Prostate gland (tissue), 2 donors: ENCODE measurements at regions not wholly inside any gene's neighbourhood (a gene's known extent, or its start where the extent isn't known, plus 50 kb on each side); places are given as distances from the start of the nearest gene placed in this dataset.
A peak's percentile ranks its signal among the peaks of the same experiment; 100 is the strongest.

Source experiments
- DNase-seq: peaks from one replicate; pipeline ENCODE4 v3.0.0-alpha.2; 2019; ENCODE audit warnings: low spot score
- H3K27ac ChIP-seq, 2 donors: fragments of 200-600 bp; sonication (generic); 2 replicates each; pipeline ENCODE4 v1.5.1; 2017 to 2019
- H3K27me3 ChIP-seq: fragments of 200-600 bp; sonication (generic); replicated peaks from 2 replicates; pipeline ENCODE4 v1.5.1; 2019; ENCODE audit not compliant: insufficient read depth
- H3K36me3 ChIP-seq, 2 donors: fragments of 200-600 bp; sonication (generic); 1 replicate in 1 of 2; 2 replicates in 1 of 2; pipeline versions ENCODE4 v1.5.1 to v1.8.1; 2017 to 2019
- H3K4me1 ChIP-seq: fragments of 200-600 bp; sonication (generic); replicated peaks from 2 replicates; pipeline ENCODE4 v1.5.1; 2019
- H3K4me3 ChIP-seq, 2 donors: fragments of 200-600 bp; sonication (generic); 2 replicates each; pipeline ENCODE4 v1.5.1; 2017 to 2019
- H3K9me3 ChIP-seq: fragments of 200-600 bp; sonication (generic); 2 replicates; pipeline ENCODE4 v1.5.1; 2017
- POLR2A ChIP-seq: fragments of 450-650 bp; IDR thresholded peaks from one replicate; pipeline ENCODE4 v1.6.1; 2016; ENCODE audit warnings: antibody characterized with exemption, mild to moderate bottlenecking
- POLR2AphosphoS5 ChIP-seq: sonication (generic); formaldehyde crosslinking; IDR thresholded peaks from one replicate; pipeline ENCODE4 v1.6.1; 2017; ENCODE audit warnings: antibody characterized with exemption
- WGBS: methylation state at CpG from one replicate; pipeline ENCODE4 v1.1.5; 2018; 5-methylcytosine and 5-hydroxymethylcytosine counted together
- intact Hi-C: fragments of 100-400 bp; cut with DNase I; formaldehyde crosslinking; loops from one replicate; pipeline ENCODE4 v1.14.2; 2022
- TF ChIP-seq, protein P1 (sequence below), 4 experiments: fragments of 200-600 bp in 2 of 4; fragments of 450-650 bp in 2 of 4; sonication (generic) in 2 of 4; IDR thresholded peaks; 1 replicate in 3 of 4; 2 replicates in 1 of 4; pipeline ENCODE4 v1.5.1; 2016 to 2019; ENCODE audit warnings: antibody characterized with exemption in 4 of 4, mild to moderate bottlenecking in 2 of 4, moderate library complexity in 2 of 4

DNA sequence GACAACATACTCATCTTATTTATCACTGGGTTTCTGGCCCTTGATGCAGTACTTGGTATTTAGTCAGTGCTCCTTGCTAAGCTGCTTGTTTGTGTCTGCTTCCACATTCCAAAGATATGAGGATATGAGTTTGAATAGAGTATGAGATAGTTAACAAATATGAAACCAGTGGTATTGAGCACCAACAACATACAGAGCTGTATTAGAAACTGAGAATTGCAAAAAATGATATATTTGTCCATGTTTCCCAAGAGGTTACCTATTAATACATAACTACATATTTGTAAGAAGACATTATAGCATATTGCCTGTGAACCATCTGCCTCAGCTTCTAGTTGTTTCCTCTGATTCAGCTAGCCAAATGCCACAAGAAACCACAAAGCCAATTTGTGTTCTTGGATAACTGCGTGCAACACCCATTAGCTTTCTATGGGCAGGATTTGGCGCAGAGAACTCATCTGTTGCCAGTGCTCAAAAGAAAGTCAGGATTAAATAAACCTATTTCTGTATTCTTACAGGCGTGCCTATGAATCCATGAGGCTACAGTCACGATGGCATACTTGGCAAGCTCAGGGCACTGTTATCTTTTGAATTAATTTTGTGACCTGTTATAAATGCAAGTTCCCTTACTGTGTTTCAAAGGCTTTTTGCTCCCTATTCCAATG is 194.4 kb downstream of the MAP2K6 start:
- Histone ChIP-seq H3K27me3 (no peaks in the 10 kb centered on the region), H3K36me3 (no peaks in the 10 kb centered on the region), H3K9me3 (no peaks in the 10 kb centered on the region), H3K4me1 (no peaks in the 10 kb centered on the region), H3K27ac (no peak overlapping the region), H3K4me3 (no peak overlapping the region)
- WGBS, result 24% methylated on average over 4 of the region's 4 CpGs
- intact Hi-C loops, result loop anchor here (2.0 to 5.0 kb wide), 2 partner anchors 37 to 536 kb away; no protein-coding TSS in a partner anchor
- no peak for DNase-seq
- no peak for TF ChIP-seq POLR2AphosphoS5
- TF ChIP-seq, protein P1, sequence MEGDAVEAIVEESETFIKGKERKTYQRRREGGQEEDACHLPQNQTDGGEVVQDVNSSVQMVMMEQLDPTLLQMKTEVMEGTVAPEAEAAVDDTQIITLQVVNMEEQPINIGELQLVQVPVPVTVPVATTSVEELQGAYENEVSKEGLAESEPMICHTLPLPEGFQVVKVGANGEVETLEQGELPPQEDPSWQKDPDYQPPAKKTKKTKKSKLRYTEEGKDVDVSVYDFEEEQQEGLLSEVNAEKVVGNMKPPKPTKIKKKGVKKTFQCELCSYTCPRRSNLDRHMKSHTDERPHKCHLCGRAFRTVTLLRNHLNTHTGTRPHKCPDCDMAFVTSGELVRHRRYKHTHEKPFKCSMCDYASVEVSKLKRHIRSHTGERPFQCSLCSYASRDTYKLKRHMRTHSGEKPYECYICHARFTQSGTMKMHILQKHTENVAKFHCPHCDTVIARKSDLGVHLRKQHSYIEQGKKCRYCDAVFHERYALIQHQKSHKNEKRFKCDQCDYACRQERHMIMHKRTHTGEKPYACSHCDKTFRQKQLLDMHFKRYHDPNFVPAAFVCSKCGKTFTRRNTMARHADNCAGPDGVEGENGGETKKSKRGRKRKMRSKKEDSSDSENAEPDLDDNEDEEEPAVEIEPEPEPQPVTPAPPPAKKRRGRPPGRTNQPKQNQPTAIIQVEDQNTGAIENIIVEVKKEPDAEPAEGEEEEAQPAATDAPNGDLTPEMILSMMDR (IDR thresholded peaks at IDR 0.05), result no peak
- no peak for TF ChIP-seq POLR2A

DNA sequence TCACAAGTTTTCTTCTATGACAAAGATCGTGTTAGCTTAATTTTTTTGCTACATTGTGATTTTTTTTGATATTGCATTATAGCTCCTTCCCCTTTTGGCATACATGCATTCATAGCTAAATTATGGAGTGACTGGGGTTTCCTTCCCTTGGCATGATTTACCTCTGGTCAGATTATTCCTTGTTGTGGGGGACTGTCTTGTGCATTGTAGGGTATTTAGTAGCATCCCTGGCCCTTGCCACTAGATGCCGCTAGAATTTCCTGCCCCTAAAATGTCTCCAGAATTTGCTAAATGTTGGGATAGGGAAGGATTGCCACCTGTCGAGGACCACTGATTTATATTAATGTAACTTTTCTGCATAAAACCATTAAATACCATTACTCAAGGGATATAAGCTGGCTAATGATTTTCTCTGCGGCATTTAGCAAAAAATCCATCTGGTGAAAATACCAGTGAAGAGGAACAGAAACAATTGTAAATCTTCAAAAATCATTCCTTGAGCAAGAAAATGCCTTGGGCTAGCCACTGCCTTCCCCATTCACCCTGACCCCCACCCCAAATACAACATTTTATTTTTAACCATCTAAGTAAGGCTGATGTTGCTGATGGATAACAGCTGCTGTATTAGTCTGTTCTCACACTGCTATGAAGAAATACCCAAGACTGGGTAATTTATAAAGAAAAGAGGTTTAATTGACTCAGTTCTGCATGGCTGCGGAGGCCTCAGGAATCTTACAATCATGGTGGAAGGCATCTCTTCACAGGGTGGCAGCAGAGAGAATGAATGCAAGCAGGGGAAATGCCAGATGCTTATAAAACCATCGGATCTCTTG is 195.2 kb downstream of the MAP2K6 start:
- no peaks in the 10 kb centered on the region for H3K27me3 ChIP-seq
- 70% methylated on average over 6 of the region's 6 CpGs for WGBS
- no peak overlapping the region for H3K4me3 ChIP-seq
- no peaks in the 10 kb centered on the region for H3K9me3 ChIP-seq
- no peaks in the 10 kb centered on the region for H3K36me3 ChIP-seq
- TF ChIP-seq POLR2AphosphoS5, result no peak
- TF ChIP-seq, protein P1 (IDR thresholded peaks at IDR 0.05), result peak in 2 of 4 experiments; percentile 24 to 40
- TF ChIP-seq POLR2A, result no peak
- no peak overlapping the region for H3K27ac ChIP-seq
- intact Hi-C loops, result loop anchor here (2.0 to 5.0 kb wide), 2 partner anchors 37 to 535 kb away; no protein-coding TSS in a partner anchor
- no peak for DNase-seq
- no peaks in the 10 kb centered on the region for H3K4me1 ChIP-seq

- Histone ChIP-seq H3K4me3 (no peak overlapping the region), H3K27me3 (no peaks in the 10 kb centered on the region), H3K27ac (no peak overlapping the region), H3K36me3 (no peaks in the 10 kb centered on the region), H3K4me1 (no peaks in the 10 kb centered on the region), H3K9me3 (no peaks in the 10 kb centered on the region)
- WGBS, result 75% methylated on average over 1 of the region's 1 CpG
- intact Hi-C loops, result no loop called here
- no peak for DNase-seq
- TF ChIP-seq, protein P1 (IDR thresholded peaks at IDR 0.05), result no peak
- TF ChIP-seq POLR2AphosphoS5 (no peak), POLR2A (no peak)
Observed at GRCh38 chr17:69620363-69620762, 205.9 kb downstream of the MAP2K6 start.

GRCh38 chr17:69625474-69625873 is 211.0 kb downstream of the MAP2K6 start:
- TF ChIP-seq POLR2A (no peak), POLR2AphosphoS5 (no peak)
- TF ChIP-seq, protein P1 (IDR thresholded peaks at IDR 0.05), result no peak
- no peak for DNase-seq
- Histone ChIP-seq H3K9me3 (no peaks in the 10 kb centered on the region), H3K36me3 (no peaks in the 10 kb centered on the region), H3K27ac (no peak overlapping the region), H3K4me1 (no peaks in the 10 kb centered on the region), H3K27me3 (no peaks in the 10 kb centered on the region), H3K4me3 (no peak overlapping the region)
- intact Hi-C loops, result no loop called here
- 81% methylated on average over 2 of the region's 2 CpGs for WGBS
